Panc1 (cell line): ENCODE measurements at regions not wholly inside any gene's neighbourhood (a gene's known extent, or its start where the extent isn't known, plus 50 kb on each side); places are given as distances from the start of the nearest gene placed in this dataset.

Experiments used
- CTCF ChIP-seq: fragments of 450-650 bp; IDR thresholded peaks from 2 replicates; pipeline ENCODE4 v1.5.1; 2017; ENCODE audit warnings: mild to moderate bottlenecking
- POLR2AphosphoS5 ChIP-seq: IDR thresholded peaks from 2 replicates; pipeline ENCODE4 v1.6.1; 2012; ENCODE audit warnings: mild to moderate bottlenecking, low read depth, low read length, moderate library complexity
- REST ChIP-seq, 2 experiments: IDR thresholded peaks; 2 replicates each; pipeline ENCODE4 v1.6.1; 2011 to 2012; ENCODE audit warnings: low read depth in 2 of 2, control low read depth in 1 of 2, low read length in 1 of 2, mild to moderate bottlenecking in 1 of 2, moderate library complexity in 1 of 2; ENCODE audit not compliant: insufficient read depth in 1 of 2
- SIN3A ChIP-seq: IDR thresholded peaks from 2 replicates; pipeline ENCODE4 v1.6.1; 2012; ENCODE audit warnings: low read depth, mild to moderate bottlenecking, low read length, moderate library complexity, borderline replicate concordance; ENCODE audit not compliant: insufficient read depth

GRCh38 chr18:39843546-39843945, 2111.5 kb upstream of the PIK3C3 start:
- TF ChIP-seq CTCF = no peak
- TF ChIP-seq REST (IDR thresholded peaks at IDR 0.05; ENCODE audit: insufficient read depth in 1 of 2, low read depth in 2 of 2, low read length in 1 of 2) = no peak
- TF ChIP-seq SIN3A = no peak
- TF ChIP-seq POLR2AphosphoS5 = no peak
